DMS79 (cell line): ENCODE measurements at regions not wholly inside any gene's neighbourhood (a gene's known extent, or its start where the extent isn't known, plus 50 kb on each side); places are given as distances from the start of the nearest gene placed in this dataset.
"Not testable (repeated sequence)": the region's sequence is repeated elsewhere in the genome, so short reads cannot be mapped to it uniquely, and the experiment has no call there.

Source experiments
- DNase-seq: peaks from one replicate; lab custom pipeline; 2025; lab: John Stamatoyannopoulos, UW

DNA sequence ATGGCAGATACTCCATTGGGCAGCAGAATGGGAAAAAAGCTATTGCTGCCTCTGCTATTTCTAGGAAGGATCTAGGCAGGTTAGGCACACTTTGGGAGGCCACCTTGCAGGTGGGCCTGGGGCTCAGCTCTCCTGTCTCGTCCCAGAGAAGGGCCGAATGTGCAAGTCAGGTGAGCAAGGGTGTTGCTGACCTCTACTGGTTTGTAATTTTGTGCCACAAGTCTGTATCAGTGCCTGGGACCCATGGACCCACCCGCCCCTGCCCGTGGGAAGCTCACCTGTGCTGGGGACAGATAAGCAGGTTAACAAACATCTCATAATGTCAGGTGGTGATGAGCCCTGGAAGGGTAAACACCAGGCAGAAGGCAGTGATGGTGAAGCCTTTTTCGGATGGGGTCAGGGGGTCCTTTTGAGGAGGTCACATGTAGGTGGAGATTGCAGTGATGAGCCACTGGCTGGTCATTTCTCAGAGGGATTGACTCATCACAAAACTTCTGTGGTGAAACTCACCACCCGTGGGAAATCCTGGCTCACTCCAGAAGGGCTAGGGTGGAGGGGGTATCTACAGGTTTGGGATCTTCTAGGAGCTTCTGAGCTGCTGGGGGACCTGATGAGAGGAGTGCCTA is 161.3 kb downstream of the KLF13 start:
- DNase-seq: no peak

DNA sequence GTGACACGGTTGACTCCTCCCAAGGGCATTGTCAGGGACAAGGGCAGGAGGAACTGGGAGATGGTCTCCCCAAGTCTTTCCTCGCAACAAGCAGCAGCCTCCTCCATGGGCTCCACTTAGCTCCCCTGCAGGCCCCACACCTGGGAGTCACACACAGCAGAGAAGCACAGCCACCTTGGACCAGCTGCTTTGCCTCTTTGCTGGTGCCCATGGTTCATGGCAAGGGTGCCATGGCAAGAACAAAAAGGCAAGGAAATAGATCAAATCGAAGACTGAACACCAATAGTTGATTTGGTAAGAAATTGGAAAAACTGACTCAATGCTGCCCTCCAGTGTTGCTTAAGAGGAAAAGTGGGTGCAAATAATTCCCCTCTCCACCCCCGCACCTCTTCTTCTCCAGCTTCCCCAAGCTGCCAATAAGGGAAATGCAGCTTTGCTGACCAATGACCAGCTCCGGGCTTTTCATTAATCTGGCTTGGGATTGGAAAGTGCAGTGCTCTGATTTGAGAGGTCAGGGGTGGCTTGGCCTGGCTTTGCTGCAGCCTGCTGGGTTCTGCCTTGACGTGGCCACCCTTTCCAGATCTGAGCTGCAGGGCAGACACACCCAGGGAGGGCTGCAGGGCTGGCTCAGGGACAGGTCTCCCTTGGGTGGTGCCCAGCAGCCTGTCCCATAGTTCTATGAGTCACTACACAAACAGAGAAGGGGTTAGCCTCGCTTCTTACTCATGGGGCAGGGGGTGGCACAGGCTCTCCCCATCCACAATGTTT is 162.0 kb downstream of the KLF13 start:
- DNase-seq: peak; percentile 1

DNA sequence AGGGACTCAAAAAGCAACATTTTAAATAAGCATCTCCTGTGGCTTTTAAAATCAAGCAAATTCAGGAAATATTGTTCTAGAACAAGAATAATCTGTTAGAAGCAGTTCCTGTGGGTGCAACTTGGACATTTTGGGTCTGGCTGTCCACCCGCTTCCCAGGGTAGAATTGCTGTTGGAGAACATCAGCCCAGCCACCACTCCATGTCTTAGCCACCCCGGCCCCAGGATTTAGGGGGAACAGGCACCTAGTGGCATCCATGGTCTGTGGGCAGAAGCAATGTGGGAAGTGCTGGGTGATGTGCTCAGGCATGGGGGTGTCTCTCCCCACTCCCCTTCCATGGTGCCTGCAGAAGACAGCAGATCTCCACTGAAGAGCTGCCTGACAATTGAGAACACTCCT is 162.6 kb downstream of the KLF13 start:
- DNase-seq: no peak

DNA sequence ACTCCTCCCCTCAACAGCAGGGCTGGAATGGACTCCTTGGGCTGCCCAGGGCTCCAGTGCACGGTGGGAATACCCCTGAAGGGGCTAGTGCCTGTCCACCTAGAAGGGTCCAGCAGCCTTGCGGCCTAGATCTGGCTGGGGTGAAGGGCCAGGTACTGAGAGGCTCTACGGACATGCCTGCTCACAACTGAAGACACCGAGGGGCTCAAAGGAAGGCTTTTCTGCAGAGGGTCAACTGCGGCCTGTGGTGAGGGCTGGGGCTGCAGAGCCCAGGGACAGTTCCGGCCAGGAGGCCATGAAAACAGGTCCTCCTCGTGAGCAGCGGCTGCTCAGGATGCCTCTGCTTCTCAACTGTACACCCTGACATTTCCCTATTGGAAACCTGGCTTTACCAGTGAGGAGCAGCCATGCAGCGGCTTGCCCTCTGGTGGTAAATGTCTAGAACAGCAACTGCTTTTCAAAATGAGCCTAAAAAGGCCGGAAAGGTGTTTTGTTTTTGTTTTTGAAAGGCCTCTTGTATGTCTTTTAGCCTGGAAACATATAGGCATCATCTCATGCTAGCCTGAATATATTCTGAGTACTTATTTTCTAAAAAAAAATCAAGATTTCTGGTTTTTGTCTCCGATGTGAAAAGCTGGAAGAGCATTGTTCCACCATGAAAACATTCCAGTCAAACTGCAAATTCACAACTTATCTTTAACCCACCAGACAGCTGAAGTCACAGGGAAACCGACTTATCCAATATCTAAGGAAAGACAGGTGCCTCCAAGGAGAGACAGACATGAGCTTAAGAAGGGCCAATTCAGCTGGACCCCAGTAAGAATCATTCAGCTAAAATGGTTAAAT is 163.4 kb downstream of the KLF13 start:
- no peak for DNase-seq

DNA sequence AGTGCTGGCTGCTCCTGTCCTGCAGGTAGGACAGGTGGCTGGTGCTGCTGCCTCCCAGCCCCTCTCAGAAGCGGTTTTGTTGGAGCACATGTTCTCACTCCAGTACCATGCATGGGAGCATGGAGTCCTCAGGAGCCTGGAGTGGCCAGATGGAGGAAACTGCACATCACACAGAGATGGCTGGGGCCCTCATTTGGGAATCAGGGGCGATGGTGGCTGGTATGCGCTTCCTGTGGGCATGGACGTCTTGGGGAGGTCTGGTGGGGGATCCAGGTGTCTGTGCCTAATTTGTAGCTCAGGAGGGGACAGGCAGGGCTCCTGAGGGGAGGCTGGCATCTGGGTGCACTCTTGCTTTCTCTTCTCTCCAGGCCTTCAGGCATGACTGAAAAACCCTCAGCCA is 168.2 kb downstream of the KLF13 start:
- DNase-seq: no peak

DNA sequence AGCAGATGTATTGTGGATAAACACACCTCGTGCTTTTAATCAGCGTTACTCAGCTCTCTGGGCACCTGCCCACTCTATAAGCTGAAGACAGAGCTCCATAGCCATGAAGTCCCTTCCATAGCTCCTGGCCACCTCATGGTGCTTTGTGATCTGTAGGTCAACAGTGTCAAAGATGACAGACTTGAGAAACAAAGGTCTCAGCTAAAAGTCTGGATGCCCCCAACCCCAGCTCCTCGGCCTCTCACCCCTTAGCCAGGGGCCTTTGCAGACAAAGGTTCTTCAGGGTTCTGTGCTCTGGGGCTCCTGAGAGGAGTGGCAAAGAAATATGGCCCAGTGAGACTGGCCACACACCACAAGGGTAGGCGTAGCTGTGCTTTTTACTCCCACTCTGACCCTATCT is 168.6 kb downstream of the KLF13 start:
- no peak for DNase-seq

DNA sequence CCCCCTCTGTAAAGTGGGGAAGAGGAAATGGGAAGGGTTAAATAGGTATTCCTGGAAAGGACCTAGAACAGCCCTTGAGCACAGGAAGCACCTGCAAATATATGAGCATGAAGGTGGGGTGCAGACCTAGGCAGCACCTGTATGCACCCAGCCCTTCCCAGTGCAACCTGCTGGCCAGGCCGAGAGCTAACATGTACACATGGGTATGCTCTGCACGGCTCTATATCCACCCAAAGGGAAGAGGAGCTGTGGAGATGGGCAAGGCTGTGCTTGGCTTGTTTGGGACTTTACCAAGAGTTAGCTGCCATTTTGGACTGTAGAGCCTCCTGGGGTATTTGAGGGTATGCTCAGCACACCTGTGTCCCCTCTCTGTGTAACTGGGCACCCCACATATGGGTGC is 171.2 kb downstream of the KLF13 start:
- no peak for DNase-seq

DNA sequence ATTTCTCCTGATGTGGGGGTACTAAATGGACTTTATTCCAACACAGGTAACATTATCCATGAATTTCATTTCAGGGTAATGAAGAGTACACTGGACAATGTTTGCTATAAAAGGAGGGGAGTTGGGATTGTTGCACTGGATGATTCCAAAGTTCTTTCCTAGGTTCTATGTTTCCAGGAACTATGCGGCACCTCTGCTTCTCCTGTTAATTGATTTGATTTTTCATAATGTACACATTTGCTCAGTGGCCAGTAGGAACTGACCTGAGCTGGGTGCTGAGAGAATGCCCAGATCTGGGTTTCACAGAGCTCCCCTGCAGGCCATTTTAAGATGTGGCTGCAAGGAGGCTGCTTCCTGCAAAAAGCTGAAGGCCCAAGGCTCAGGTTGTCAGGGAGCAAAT is 171.7 kb downstream of the KLF13 start:
- DNase-seq: no peak

DNA sequence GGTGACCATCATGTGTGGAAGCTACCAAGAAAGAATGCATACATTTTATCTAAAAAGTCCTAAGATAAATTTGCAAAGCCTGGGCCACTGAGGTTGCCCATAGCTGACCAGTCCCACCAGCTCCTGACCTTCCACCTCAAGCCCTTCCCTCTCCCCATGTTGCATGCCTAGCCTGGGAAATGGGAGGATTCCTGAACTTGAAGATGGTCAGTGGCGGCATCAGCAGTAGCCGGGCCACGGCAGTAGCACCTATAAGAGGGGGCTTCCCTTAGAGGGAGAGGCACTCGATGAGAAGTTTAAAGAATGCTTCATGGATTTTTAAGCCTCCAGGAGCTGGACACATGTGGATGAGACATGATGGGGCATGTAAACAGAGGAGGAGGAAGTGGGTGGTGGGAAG is 172.1 kb downstream of the KLF13 start:
- no peak for DNase-seq

DNA sequence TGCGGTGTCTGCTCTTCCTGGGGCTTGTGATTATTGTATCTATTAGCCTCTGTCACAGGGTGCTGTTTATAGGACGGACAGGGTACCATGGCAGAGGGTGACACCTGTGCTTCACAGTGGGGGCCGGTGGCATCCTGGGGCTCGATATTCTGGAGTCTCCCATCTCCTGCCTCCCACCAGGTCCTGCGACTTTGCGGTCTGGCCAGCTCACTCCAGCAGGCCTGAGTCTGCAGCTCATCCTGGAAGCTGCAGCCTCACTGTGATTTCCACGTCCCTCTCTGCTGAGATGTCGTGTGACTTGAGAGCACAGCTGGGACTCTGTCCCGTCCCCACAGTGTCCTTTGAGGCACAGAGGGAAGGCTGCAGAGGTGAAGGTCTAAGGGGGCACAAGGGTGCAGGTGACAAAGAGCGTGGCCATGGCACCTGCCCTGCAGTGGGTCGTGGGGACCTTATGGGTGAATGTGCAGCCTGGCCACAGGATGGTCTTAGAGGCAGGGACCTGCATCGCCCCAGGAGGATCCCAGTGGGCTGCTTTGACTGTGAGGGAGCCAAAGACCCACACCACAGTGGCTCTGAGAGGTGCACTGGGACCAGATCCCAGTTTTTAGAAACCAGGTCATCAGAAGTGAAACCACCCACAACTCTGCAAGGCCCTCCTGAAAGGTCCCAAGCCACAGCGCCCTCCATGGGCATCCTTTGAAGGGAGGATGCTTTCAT is 172.8 kb downstream of the KLF13 start:
- DNase-seq: no peak

DNA sequence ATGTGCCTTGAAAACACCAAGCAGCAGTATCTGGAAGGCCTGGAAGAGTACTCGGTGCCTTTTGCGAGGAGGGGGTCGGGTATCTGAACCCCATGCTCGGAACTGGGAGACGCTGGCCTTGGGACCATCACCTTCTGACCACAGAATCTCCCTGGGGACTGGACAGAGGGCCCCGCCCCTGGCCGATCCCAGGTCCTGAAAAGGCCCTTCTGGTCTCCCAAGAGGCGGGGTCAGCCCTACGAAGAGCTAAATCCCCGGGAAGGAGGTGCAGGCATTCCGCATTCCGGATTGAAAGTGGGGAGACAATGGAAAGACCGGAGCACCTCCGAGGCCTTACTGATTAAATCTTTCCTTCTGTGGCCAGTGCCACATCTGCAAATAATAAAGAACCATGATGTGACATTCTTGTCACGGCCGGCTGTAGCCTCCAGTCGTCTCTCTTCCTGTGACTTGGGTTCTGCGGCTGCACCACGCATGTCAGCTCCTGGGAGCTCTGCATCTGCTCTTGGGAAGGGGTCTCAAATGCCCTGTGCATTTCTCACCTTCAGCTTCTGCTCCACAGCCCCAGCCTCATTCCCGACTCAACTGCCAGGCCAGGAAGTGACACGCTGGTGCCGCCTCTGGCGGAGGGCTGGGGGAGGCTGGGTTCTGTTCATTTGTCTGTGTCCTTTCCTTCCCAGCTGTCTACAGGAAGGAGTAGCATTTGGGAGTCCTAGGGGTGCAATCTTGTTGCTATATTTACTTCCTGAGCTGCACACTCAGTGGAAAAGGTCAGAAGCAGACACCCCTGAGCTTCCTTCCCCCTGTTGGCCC is 173.5 kb downstream of the KLF13 start:
- DNase-seq: no peak

DNA sequence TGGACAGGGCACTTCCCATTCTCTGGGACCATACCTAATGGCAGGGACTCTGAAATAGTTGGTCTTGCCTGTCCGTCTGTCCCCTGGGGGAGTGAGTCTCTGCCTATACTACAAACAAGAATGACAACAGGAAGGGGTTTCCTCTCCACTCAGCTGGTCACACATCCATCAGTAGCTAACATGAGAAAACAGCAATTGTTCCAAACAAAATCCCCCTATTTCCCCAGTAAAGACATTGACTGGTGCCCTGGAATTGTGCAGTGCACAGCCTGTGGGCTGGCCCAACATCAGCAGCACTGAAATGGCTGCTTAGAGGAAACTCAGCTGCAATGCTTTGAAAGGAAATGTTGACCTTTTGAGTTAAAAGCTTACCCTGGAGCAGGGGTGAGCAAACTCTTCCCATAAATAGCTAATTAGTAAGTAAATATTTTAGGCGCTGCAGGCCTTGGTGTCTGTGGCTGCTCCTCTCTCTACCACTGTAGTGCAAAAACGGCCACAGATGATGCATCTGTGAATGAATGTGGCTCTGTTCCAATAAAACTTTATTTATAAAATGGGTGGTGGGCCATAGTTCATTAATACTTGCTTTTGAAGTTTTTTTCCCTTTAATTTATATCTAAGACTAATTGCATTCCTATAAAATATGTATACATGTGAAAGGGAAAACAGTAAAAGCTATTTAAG is 174.3 kb downstream of the KLF13 start:
- no peak for DNase-seq

DNA sequence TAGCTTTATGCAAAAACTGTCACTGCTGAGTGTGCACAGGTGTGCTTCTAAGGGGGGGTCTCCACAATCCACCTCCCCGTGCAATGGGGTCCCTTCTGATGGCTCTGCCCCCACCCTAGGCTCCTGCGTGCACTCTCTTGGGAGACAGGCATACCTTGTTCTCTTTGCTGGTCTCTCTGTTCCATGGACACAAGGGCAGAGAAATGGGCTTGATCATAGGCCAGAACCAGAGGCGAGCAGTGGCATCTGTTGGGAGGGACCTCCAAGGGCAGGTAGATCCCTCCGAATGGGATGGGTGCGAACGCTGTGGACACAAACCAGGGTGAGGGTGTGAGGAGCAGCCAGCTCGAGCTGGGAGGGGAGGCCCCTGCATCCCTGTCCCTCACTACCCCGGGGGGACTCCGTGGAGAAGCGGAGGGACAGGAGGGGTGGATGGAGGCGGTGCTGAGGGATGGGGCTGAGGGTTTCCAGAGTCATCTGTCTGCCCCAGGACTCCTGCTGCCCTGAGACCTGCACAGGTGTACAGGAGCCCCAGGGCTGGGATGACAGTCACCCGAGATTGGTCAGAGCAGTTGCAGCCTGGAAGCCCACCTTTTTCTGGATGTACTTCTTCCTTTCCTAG is 175.0 kb downstream of the KLF13 start:
- DNase-seq: no peak

DNA sequence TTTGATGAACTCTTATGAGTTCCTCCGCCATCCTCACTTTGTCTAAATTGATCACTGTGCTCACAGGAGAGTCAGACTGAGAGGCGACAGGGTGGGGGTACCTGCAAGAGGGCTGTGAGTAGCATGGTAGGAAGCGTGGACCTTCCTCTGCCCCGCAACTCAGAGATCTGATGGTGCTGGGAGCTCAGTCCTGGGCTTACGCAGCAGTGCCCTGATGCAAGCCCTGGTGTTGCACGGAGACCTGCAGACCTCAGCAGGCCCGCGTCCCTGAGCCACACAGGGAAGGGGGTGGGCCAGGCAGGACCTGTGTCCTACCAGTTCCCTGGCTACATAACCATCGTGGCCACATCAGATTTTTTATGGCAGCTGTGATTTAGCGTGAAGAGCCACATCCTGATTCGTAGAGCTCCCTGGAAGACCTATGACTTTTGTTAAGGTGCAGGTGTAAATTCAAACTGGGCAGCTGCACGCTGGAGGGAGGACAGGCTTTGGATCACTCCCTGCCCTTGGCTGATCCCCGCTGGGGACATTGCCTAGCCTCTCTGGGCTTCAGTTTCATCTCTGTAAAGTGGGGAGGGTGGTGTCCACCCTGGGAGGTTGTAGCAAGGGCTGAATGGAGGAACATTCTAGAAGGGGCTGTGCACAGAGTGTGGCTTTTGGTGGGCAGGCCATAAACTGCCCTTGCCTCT is 176.1 kb downstream of the KLF13 start:
- no peak for DNase-seq

DNA sequence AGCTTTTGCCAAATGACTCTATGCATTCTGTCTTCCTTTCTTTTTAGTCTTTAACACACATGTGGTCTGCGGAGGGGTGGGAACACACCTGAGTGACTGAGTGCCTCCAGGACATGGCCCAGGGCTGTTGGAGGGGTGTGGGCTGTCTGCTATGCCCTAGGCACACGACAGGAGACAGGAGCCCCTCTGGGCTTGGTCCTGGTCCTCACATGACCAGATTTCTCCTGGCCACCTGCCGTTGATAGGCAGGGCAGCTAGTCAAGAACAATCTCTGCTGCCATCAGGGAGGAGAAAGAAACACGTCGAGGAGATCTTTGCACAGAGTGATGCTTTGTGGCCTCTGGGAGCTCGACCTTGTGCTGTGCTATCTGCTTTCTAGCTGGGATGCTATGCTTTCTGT is 176.6 kb downstream of the KLF13 start:
- DNase-seq: no peak

DNA sequence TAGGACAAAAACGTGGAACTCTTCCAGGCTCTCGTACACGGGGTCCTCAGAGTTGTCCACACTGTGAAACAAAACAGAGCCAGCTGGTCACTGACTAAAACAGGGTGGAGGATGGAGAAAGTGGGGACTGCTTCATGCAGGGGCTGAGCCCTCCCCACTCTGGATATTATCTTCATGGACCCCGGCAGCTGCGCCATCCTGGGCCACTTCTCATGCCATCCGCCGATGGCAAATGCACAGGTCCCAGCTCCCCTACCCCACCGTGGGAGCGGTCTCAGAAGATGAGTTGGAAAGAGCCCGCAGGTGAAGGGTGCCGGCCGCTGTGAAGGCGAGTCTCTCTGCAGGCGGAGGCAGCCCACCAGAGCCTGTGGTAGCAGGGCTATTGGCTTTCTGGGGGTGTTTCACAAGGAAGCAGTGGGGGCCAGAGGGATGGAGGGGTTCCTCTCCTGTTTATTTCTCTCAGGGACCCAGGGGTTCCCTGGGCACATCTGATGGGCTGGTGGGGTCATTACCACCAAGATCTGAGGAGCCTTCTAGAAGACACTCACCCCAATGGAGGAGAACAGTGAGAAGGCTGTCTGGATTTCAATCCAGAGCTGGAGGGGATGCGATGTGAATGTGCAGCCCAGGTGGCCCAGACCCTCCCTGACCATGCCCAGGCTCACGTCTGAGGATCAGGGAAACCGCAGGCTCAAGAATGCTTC is 177.3 kb downstream of the KLF13 start:
- DNase-seq: no peak

DNA sequence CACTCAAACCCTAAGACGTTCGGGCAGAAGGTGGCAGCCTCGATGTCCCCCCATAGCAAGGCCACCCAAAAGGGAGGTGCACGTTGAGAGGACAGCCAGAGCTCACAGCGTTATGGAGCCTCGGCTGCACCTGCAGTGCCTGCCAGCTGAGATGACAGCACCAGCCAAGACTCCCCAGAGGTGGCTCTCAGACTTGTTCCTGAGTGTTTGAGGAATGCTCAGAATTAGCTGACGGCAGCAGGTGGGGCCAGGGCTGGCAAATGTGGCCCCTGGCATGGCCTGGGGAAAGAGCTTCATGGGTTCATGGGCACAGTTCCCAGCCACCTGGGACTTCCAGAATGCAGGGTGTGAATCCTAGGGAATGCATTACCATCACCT is 177.8 kb downstream of the KLF13 start:
- peak; percentile 5 for DNase-seq

DNA sequence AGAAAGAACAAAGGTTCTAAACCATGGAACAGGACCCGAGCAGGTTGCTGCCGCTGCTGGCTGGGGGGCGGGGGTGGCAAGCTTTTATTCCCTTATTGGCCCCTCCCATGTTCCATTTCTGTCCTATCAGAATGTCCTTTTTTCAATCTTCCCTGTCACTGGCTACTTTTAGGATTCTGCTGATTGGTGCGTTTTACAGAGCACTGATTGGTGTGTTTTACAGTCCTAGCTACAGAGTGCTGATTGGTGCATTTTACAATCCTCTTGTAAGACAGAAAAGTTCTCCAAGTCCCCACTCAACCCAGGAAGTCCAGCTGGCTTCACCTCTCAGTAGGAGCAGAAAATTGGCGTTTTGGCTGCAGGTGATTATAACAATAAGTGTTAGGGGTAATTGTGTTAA is 180.9 kb downstream of the KLF13 start:
- DNase-seq: not testable (repeated sequence)

DNA sequence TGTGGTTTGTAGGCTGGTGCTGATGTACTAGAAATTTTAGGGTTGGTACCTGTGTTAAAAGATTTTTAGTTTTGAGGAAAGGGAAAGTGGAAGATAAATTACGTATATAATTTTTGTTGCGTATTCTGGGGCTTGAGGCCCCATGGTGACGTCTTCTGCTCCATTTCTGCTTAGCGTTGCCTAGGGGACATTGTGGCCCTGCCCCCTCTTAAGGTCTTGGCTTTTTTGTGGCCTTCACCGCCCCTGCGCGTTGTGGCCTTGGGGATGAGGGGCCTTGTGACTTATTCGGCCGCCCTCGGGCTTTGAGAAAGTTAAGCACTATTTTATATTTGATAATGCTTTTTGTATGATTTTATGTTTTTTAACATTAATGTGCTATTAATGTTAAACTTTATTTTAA is 182.0 kb downstream of the KLF13 start:
- no peak for DNase-seq
